ENCODE measurements at regions not wholly inside any gene's neighbourhood (a gene's known extent, or its start where the extent isn't known, plus 50 kb on each side); places are given as distances from the start of the nearest gene placed in this dataset.

DNA sequence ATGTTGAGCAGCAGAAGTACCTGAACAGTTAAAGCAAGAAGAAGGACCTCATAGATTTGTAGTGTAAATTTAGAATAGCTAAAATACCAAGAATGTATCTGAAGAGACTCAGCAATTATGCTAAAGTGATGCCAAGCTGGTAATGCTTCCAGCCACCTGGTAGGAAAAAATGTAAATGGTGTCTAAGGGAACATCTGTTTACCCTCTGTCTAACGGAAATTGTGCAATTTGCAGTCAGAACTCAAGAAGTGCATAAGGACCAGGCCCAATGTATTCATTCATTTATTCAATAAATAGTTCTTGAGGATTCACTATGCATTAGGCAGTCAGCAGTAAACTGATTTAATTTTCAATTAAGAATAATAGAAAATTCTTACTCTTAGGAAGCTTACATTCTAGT, 116.0 kb upstream of the ADGRL4 start (continued):
- TF ChIP-seq ZNF589 (CRISPR knock-in tag; conservative IDR thresholded peaks at IDR 0.05) (no peak), ISX (CRISPR knock-in tag; conservative IDR thresholded peaks at IDR 0.05) (no peak), KDM2A (CRISPR knock-in tag; IDR thresholded peaks at IDR 0.05; ENCODE audit: borderline replicate concordance, low read depth) (no peak)
- TF ChIP-seq, protein P1, sequence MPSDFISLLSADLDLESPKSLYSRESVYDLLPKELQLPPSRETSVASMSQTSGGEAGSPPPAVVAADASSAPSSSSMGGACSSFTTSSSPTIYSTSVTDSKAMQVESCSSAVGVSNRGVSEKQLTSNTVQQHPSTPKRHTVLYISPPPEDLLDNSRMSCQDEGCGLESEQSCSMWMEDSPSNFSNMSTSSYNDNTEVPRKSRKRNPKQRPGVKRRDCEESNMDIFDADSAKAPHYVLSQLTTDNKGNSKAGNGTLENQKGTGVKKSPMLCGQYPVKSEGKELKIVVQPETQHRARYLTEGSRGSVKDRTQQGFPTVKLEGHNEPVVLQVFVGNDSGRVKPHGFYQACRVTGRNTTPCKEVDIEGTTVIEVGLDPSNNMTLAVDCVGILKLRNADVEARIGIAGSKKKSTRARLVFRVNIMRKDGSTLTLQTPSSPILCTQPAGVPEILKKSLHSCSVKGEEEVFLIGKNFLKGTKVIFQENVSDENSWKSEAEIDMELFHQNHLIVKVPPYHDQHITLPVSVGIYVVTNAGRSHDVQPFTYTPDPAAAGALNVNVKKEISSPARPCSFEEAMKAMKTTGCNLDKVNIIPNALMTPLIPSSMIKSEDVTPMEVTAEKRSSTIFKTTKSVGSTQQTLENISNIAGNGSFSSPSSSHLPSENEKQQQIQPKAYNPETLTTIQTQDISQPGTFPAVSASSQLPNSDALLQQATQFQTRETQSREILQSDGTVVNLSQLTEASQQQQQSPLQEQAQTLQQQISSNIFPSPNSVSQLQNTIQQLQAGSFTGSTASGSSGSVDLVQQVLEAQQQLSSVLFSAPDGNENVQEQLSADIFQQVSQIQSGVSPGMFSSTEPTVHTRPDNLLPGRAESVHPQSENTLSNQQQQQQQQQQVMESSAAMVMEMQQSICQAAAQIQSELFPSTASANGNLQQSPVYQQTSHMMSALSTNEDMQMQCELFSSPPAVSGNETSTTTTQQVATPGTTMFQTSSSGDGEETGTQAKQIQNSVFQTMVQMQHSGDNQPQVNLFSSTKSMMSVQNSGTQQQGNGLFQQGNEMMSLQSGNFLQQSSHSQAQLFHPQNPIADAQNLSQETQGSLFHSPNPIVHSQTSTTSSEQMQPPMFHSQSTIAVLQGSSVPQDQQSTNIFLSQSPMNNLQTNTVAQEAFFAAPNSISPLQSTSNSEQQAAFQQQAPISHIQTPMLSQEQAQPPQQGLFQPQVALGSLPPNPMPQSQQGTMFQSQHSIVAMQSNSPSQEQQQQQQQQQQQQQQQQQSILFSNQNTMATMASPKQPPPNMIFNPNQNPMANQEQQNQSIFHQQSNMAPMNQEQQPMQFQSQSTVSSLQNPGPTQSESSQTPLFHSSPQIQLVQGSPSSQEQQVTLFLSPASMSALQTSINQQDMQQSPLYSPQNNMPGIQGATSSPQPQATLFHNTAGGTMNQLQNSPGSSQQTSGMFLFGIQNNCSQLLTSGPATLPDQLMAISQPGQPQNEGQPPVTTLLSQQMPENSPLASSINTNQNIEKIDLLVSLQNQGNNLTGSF (CRISPR knock-in tag; IDR thresholded peaks at IDR 0.05): no peak
- TF ChIP-seq, protein P2, sequence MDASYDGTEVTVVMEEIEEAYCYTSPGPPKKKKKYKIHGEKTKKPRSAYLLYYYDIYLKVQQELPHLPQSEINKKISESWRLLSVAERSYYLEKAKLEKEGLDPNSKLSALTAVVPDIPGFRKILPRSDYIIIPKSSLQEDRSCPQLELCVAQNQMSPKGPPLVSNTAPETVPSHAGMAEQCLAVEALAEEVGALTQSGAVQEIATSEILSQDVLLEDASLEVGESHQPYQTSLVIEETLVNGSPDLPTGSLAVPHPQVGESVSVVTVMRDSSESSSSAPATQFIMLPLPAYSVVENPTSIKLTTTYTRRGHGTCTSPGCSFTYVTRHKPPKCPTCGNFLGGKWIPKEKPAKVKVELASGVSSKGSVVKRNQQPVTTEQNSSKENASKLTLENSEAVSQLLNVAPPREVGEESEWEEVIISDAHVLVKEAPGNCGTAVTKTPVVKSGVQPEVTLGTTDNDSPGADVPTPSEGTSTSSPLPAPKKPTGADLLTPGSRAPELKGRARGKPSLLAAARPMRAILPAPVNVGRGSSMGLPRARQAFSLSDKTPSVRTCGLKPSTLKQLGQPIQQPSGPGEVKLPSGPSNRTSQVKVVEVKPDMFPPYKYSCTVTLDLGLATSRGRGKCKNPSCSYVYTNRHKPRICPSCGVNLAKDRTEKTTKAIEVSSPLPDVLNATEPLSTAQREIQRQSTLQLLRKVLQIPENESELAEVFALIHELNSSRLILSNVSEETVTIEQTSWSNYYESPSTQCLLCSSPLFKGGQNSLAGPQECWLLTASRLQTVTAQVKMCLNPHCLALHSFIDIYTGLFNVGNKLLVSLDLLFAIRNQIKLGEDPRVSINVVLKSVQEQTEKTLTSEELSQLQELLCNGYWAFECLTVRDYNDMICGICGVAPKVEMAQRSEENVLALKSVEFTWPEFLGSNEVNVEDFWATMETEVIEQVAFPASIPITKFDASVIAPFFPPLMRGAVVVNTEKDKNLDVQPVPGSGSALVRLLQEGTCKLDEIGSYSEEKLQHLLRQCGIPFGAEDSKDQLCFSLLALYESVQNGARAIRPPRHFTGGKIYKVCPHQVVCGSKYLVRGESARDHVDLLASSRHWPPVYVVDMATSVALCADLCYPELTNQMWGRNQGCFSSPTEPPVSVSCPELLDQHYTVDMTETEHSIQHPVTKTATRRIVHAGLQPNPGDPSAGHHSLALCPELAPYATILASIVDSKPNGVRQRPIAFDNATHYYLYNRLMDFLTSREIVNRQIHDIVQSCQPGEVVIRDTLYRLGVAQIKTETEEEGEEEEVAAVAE (CRISPR knock-in tag; IDR thresholded peaks at IDR 0.05; ENCODE audit: borderline replicate concordance): no peak

Data from HepG2 (cell line).